ENCODE measurements at regions not wholly inside any gene's neighbourhood (a gene's known extent, or its start where the extent isn't known, plus 50 kb on each side); places are given as distances from the start of the nearest gene placed in this dataset.

DNA sequence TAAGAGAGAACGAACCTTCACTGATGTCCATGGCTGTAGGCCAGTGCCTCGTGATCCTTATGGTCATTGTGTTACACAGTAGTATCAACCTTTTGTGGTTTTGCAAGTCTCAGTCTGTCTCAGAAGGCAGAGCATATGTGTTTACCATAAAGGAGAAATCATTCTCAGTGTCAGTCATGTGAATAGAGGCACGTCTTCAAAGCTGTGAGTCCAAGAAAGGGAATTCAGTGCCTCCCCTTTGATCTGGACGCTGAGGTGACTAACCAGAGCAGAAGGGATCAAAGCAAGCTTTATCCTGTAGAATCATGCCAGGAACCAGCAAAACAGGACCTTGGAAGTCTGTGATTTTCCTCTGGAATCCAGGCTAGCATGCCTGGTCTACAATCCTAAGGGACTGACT, 433.9 kb downstream of the DNAH5 start:
- Mint-ChIP-seq H3K27ac (no peak overlapping the region), H3K4me3 (no peak overlapping the region), H3K27me3 (ENCODE audit: low read depth) (peaks cover 2% of the 10 kb centered on the region; the same call in 1 of the 2 replicates), H3K9me3 (peaks cover 0 to 1% of the 10 kb centered on the region in 2 experiments; a peak in 2 of 5 replicates), H3K4me1 (peaks cover 4 to 11% of the 10 kb centered on the region in 2 experiments; a peak in 3 of 4 replicates), H3K36me3 (ENCODE audit: insufficient read depth in 1 of 3, low read depth in 3 of 3) (no peaks in the 10 kb centered on the region)
- no peak overlapping the region for H3K4me2 ChIP-seq (ENCODE audit: insufficient read depth, insufficient read length, low read length)
- no peak overlapping the region for H3K23ac ChIP-seq (ENCODE audit: insufficient read length, low read depth, low read length)
- no peaks in the 10 kb centered on the region for H3K79me1 ChIP-seq (ENCODE audit: insufficient read depth, low read depth, low read length, poor library complexity, severe bottlenecking)
- no CpG with 5 or more reads among the region's 4 CpGs for WGBS (ENCODE audit: extremely low coverage, insufficient read length, low lambda C conversion rate)
- H4K5ac ChIP-seq (ENCODE audit: insufficient read length, low read depth, low read length) = no peak overlapping the region
- H2BK12ac ChIP-seq (ENCODE audit: insufficient read length, low read depth, low read length) = no peak overlapping the region
- H2BK20ac ChIP-seq (ENCODE audit: low read depth, low read length, poor library complexity, severe bottlenecking) = no peak overlapping the region
- TF ChIP-seq, protein P1, sequence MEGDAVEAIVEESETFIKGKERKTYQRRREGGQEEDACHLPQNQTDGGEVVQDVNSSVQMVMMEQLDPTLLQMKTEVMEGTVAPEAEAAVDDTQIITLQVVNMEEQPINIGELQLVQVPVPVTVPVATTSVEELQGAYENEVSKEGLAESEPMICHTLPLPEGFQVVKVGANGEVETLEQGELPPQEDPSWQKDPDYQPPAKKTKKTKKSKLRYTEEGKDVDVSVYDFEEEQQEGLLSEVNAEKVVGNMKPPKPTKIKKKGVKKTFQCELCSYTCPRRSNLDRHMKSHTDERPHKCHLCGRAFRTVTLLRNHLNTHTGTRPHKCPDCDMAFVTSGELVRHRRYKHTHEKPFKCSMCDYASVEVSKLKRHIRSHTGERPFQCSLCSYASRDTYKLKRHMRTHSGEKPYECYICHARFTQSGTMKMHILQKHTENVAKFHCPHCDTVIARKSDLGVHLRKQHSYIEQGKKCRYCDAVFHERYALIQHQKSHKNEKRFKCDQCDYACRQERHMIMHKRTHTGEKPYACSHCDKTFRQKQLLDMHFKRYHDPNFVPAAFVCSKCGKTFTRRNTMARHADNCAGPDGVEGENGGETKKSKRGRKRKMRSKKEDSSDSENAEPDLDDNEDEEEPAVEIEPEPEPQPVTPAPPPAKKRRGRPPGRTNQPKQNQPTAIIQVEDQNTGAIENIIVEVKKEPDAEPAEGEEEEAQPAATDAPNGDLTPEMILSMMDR (conservative IDR thresholded peaks at IDR 0.05) = no peak
- H2BK15ac ChIP-seq (ENCODE audit: low read depth, low read length) = no peak overlapping the region
- H3K27me3 ChIP-seq (ENCODE audit: insufficient read depth, low read length) = no peaks in the 10 kb centered on the region
- H3K18ac ChIP-seq (ENCODE audit: insufficient read length, low read depth, low read length) = no peak overlapping the region
- H3K4me1 ChIP-seq (ENCODE audit: insufficient read depth, low read length) = no peaks in the 10 kb centered on the region
- H4K91ac ChIP-seq (ENCODE audit: insufficient read length, low read depth, low read length) = no peak overlapping the region
- H2BK120ac ChIP-seq (ENCODE audit: low read depth, low read length, poor library complexity, severe bottlenecking) = no peak overlapping the region
- H3T11ph ChIP-seq (ENCODE audit: low read length) = no peak overlapping the region
- H3K79me2 ChIP-seq (ENCODE audit: insufficient read depth, low read length) = no peaks in the 10 kb centered on the region
- H3K9me3 ChIP-seq (ENCODE audit: control insufficient read depth, low read depth, low read length) = no peaks in the 10 kb centered on the region
- no peak overlapping the region for H4K8ac ChIP-seq (replicated peaks; ENCODE audit: insufficient read length, low read depth, low read length)
- H3K27ac ChIP-seq (ENCODE audit: insufficient read length, low read depth, low read length) = no peak overlapping the region
- no peaks in the 10 kb centered on the region for H4K20me1 ChIP-seq (ENCODE audit: control insufficient read depth, insufficient read depth, insufficient read length)
- no peaks in the 10 kb centered on the region for H3K23me2 ChIP-seq (ENCODE audit: insufficient read length, low read depth, low read length, poor library complexity, severe bottlenecking)
- no peak for DNase-seq
- no peak overlapping the region for H2AFZ ChIP-seq (ENCODE audit: low read length)
- H3K9ac ChIP-seq (ENCODE audit: extremely low read depth, insufficient read length, low read length) = no peak overlapping the region
- no peak overlapping the region for H3K56ac ChIP-seq (ENCODE audit: insufficient read length, low read depth, low read length)
- no peak overlapping the region for H2BK5ac ChIP-seq (ENCODE audit: insufficient read length, low read length)
- no peak overlapping the region for H3K4ac ChIP-seq (ENCODE audit: low read depth, low read length)
- H3K14ac ChIP-seq (ENCODE audit: insufficient read depth, low read length) = no peak overlapping the region
- H2AK5ac ChIP-seq (ENCODE audit: insufficient read length, low read length) = no peak overlapping the region
